ENCODE measurements at regions not wholly inside any gene's neighbourhood (a gene's known extent, or its start where the extent isn't known, plus 50 kb on each side); places are given as distances from the start of the nearest gene placed in this dataset.

DNA sequence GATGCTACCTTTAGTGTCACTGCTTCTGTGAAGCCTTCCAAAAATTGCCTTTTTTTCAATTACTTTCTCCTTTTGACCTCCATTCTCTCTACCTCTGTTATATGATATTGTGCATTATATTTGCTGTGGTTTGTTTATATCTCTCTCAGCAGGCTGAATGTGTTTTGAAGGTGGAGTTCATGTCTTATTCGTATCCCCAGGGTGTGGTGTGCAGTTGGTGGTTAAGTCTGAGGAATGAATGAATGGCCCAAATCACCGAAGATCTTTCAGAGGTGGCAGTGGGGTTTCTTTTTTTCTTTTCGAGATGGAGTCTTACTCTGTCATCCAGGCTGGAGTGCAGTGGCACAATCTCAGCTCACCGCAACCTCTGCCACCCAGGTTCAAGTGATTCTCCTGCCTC is 53.5 kb upstream of the MAP4K3 start:
- TF ChIP-seq EZH2 (IDR thresholded peaks at IDR 0.05; ENCODE audit: borderline replicate concordance, low read depth, low read length, poor library complexity, severe bottlenecking): no peak
- TF ChIP-seq, protein P1, sequence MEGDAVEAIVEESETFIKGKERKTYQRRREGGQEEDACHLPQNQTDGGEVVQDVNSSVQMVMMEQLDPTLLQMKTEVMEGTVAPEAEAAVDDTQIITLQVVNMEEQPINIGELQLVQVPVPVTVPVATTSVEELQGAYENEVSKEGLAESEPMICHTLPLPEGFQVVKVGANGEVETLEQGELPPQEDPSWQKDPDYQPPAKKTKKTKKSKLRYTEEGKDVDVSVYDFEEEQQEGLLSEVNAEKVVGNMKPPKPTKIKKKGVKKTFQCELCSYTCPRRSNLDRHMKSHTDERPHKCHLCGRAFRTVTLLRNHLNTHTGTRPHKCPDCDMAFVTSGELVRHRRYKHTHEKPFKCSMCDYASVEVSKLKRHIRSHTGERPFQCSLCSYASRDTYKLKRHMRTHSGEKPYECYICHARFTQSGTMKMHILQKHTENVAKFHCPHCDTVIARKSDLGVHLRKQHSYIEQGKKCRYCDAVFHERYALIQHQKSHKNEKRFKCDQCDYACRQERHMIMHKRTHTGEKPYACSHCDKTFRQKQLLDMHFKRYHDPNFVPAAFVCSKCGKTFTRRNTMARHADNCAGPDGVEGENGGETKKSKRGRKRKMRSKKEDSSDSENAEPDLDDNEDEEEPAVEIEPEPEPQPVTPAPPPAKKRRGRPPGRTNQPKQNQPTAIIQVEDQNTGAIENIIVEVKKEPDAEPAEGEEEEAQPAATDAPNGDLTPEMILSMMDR (conservative IDR thresholded peaks at IDR 0.05; ENCODE audit: low read depth, low read length): no peak

Measured in A673 (cell line).